PC-3 (cell line): ENCODE measurements at regions not wholly inside any gene's neighbourhood (a gene's known extent, or its start where the extent isn't known, plus 50 kb on each side); places are given as distances from the start of the nearest gene placed in this dataset.
A peak's percentile ranks its signal among the peaks of the same experiment; 100 is the strongest.

Source experiments
- ATAC-seq: fragments of 200-7000 bp; cut with Tn5 transposase; 2 replicates; pipeline ENCODE4 v1.9.1; 2020; ENCODE audit warnings: mild to moderate bottlenecking, moderate library complexity
- BruUV-seq: library from RNA; stranded (reverse); fragments of 400-500 nt; replicated peaks from 2 replicates; lab custom pipeline; 2021; lab: Mats Ljungman, UMichigan
- CTCF ChIA-PET: fragments of 300-600 bp; sonication (Branson Sonifier 250); formaldehyde crosslinking; loops from one replicate; lab custom pipeline; 2022; ENCODE audit warnings: antibody characterized with exemption; lab: Charles Lee
- POLR2A ChIA-PET: fragments of 300-600 bp; sonication (Branson Sonifier 250); formaldehyde crosslinking; loops from one replicate; lab custom pipeline; 2022; ENCODE audit warnings: antibody characterized with exemption; ENCODE audit not compliant: unreplicated experiment; lab: Charles Lee
- DNase-seq: peaks from one replicate; pipeline ENCODE4 v3.0.0-alpha.2; 2015
- H2AFZ ChIP-seq: fragments of 300-600 bp; sonication (generic); 2 replicates; pipeline ENCODE4 v1.6.0; 2016; ENCODE audit warnings: antibody characterized with exemption, low read length
- H3F3A ChIP-seq: fragments of 300-600 bp; sonication (generic); one replicate; pipeline ENCODE4 v1.6.0; 2017; ENCODE audit warnings: antibody characterized with exemption, low read length, control low read depth, mild to moderate bottlenecking; ENCODE audit not compliant: unreplicated experiment
- H3K27ac ChIP-seq: fragments of 300-600 bp; sonication (generic); 2 replicates; pipeline ENCODE4 v1.5.1; 2016; ENCODE audit warnings: mild to moderate bottlenecking, low read length
- H3K27me3 ChIP-seq: fragments of 300-600 bp; sonication (generic); 2 replicates; pipeline ENCODE4 v1.6.1; 2016; ENCODE audit warnings: low read length, mixed read lengths
- H3K36me3 ChIP-seq: fragments of 300-600 bp; sonication (generic); 2 replicates; pipeline ENCODE4 v1.6.1; 2016; ENCODE audit warnings: low read depth, mixed run types, low read length, mixed read lengths
- H3K4me1 ChIP-seq: fragments of 300-600 bp; sonication (generic); 2 replicates; pipeline ENCODE4 v1.5.1; 2016; ENCODE audit warnings: low read length; ENCODE audit not compliant: insufficient read depth
- H3K4me2 ChIP-seq: fragments of 300-600 bp; sonication (generic); 2 replicates; pipeline ENCODE4 v1.6.0; 2016; ENCODE audit warnings: low read length
- H3K4me3 ChIP-seq: fragments of 300-600 bp; sonication (generic); 2 replicates; pipeline ENCODE4 v1.5.1; 2016; ENCODE audit warnings: mild to moderate bottlenecking, low read length, mixed read lengths
- H3K79me2 ChIP-seq: fragments of 300-600 bp; sonication (generic); 2 replicates; pipeline ENCODE4 v1.6.1; 2017; ENCODE audit warnings: low read length, mixed read lengths
- H3K9ac ChIP-seq: fragments of 300-600 bp; sonication (generic); 2 replicates; pipeline ENCODE4 v1.6.0; 2016; ENCODE audit warnings: mild to moderate bottlenecking, low read length
- H3K9me2 ChIP-seq: fragments of 300-600 bp; sonication (generic); replicated peaks from 2 replicates; pipeline ENCODE4 v1.6.1; 2016; ENCODE audit warnings: mixed run types, low read length, mixed read lengths
- H3K9me3 ChIP-seq: fragments of 300-600 bp; sonication (generic); 2 replicates; pipeline ENCODE4 v1.6.1; 2016; ENCODE audit warnings: low read length, mixed read lengths
- H4K20me1 ChIP-seq: fragments of 300-600 bp; sonication (generic); 2 replicates; pipeline ENCODE4 v1.6.1; 2016; ENCODE audit warnings: low read length, mixed read lengths
- CTCF ChIP-seq: fragments of 300-600 bp; sonication (generic); conservative IDR thresholded peaks from 2 replicates; pipeline ENCODE4 v1.5.1; 2017; ENCODE audit warnings: antibody characterized with exemption, low read depth, mild to moderate bottlenecking, low read length
- EZH2 ChIP-seq: fragments of 300-600 bp; sonication (generic); IDR thresholded peaks from one replicate; pipeline ENCODE4 v1.6.1; 2017; ENCODE audit warnings: antibody characterized with exemption, mild to moderate bottlenecking, low read length; ENCODE audit not compliant: unreplicated experiment
- EZH2phosphoT487 ChIP-seq: fragments of 300-600 bp; sonication (generic); IDR thresholded peaks from 2 replicates; pipeline ENCODE4 v1.6.1; 2018; ENCODE audit warnings: mild to moderate bottlenecking, antibody characterized with exemption, low read length, borderline replicate concordance
- intact Hi-C: fragments of 100-400 bp; cut with micrococcal nuclease; formaldehyde crosslinking; loops from 2 replicates; pipeline ENCODE4 v1.9.0; 2023

- Histone ChIP-seq H3K4me2 (peak overlapping the region; percentile 13; the same call in 1 of the 2 replicates), H3K9ac (no peak overlapping the region), H3K27me3 (no peaks in the 10 kb centered on the region), H3K9me2 (no peaks in the 10 kb centered on the region), H3K9me3 (0 out of 2 replicates have a peak, but pooled peaks cover 14% of the 10 kb centered on the region), H2AFZ (no peak overlapping the region), H3K79me2 (no peaks in the 10 kb centered on the region), H3K27ac (peak overlapping the region; percentile 9; the same call in 1 of the 2 replicates), H4K20me1 (no peaks in the 10 kb centered on the region), H3F3A (peaks cover 3% of the 10 kb centered on the region), H3K36me3 (0 out of 2 replicates have a peak, but pooled peaks cover 5% of the 10 kb centered on the region), H3K4me1 (peaks cover 31% of the 10 kb centered on the region), H3K4me3 (no peak overlapping the region)
- ChIA-PET POLR2A (interaction anchor here (0.6 to 0.8 kb wide), 4 partner anchors 316 to 642 kb away, joined by 3 to 4 read pairs (median 4); no protein-coding TSS in a partner anchor), CTCF (no interaction called here)
- BruUV-seq: no TSS peak
- intact Hi-C loops: no loop called here
- TF ChIP-seq CTCF (no peak), EZH2phosphoT487 (no peak), EZH2 (no peak)
- no peak for ATAC-seq
- no peak for DNase-seq
Observed at GRCh38 chr3:104632521-104632920, 734.2 kb upstream of the ALCAM start.

- Histone ChIP-seq H3F3A (peaks cover 3% of the 10 kb centered on the region), H3K4me1 (peaks cover 31% of the 10 kb centered on the region), H3K9me3 (0 out of 2 replicates have a peak, but pooled peaks cover 14% of the 10 kb centered on the region), H2AFZ (no peak overlapping the region), H3K27me3 (no peaks in the 10 kb centered on the region), H3K27ac (peak overlapping the region; percentile 9; the same call in 1 of the 2 replicates), H3K9me2 (no peaks in the 10 kb centered on the region), H3K36me3 (0 out of 2 replicates have a peak, but pooled peaks cover 5% of the 10 kb centered on the region), H4K20me1 (no peaks in the 10 kb centered on the region), H3K4me2 (peak overlapping the region; percentile 13; the same call in 1 of the 2 replicates), H3K4me3 (no peak overlapping the region), H3K79me2 (no peaks in the 10 kb centered on the region), H3K9ac (no peak overlapping the region)
- POLR2A ChIA-PET: interaction anchor here (0.6 to 0.8 kb wide), 4 partner anchors 316 to 641 kb away, joined by 3 to 4 read pairs (median 4); no protein-coding TSS in a partner anchor
- peak; percentile 25 for ATAC-seq
- DNase-seq: peak; percentile 50
- intact Hi-C loops: no loop called here
- CTCF ChIA-PET: no interaction called here
- no TSS peak for BruUV-seq
- TF ChIP-seq CTCF (no peak), EZH2 (no peak), EZH2phosphoT487 (no peak)
Observed at GRCh38 chr3:104632947-104633346, 733.8 kb upstream of the ALCAM start.

GRCh38 chr3:104635872-104636580 is 730.7 kb upstream of the ALCAM start:
- Histone ChIP-seq H3K4me3 (no peak overlapping the region), H3K36me3 (peaks cover 5% of the 10 kb centered on the region; the same call in 1 of the 2 replicates), H3K9ac (no peak overlapping the region), H2AFZ (no peak overlapping the region), H3K4me2 (no peak overlapping the region), H3K9me2 (no peaks in the 10 kb centered on the region), H3K27me3 (no peaks in the 10 kb centered on the region), H3K4me1 (peaks cover 14% of the 10 kb centered on the region), H3K79me2 (no peaks in the 10 kb centered on the region), H3K9me3 (peaks cover 10% of the 10 kb centered on the region; the same call in 1 of the 2 replicates), H3K27ac (no peak overlapping the region), H3F3A (no peaks in the 10 kb centered on the region), H4K20me1 (no peaks in the 10 kb centered on the region)
- DNase-seq (peak; percentile 5), ATAC-seq (no peak)
- ChIA-PET POLR2A (no interaction called here), CTCF (no interaction called here)
- no TSS peak for BruUV-seq
- intact Hi-C loops: no loop called here
- TF ChIP-seq EZH2phosphoT487 (no peak), CTCF (peak; percentile 38; the same call in 1 of the 2 replicates)
